ENCODE measurements at regions not wholly inside any gene's neighbourhood (a gene's known extent, or its start where the extent isn't known, plus 50 kb on each side); places are given as distances from the start of the nearest gene placed in this dataset.

DNA sequence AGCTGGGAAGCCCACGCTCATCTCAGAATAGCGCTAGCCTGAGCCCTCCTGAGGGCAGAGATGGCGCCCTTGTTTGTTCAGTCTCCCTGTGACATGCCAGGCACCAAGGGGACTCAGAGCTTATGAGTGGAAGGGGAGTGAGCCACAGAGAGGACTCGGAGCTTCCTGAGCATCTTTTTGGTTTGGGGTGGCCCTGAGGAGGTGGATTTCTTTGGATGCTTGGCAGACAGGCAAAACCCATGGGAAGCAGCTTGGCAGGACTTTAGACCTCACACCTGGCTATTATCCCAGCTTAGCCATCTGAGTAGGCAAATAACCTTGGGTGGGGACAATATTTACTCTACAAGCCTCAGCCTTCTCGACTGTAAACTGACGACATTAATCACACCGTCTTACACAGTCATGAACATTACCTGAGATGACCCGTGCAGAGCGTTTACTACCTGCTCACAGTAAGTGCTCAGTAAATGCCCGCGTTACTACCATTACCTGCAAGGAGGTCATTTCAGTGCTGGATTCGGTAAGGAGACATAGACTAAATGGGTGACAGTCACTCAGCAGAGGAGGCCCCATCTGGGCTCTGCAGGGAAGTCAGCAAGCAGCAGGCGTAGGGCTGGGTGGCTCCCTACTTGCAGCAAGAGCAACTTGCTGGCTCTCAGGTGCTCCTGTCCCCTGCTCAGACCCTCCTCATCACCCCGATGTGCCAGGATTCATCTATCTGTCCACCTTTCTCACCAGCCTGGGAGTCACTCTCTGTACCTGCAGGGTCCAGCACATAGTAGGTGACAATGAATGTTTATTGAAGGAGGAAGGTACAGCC is 54.9 kb downstream of the KLHDC7A start:
- Histone ChIP-seq H3K27ac (replicated peaks) (no peak overlapping the region), H3K27me3 (ENCODE audit: low read depth) (peaks cover 90% of the 10 kb centered on the region)
- intact Hi-C loops (cut with micrococcal nuclease), result no loop called here

DNA sequence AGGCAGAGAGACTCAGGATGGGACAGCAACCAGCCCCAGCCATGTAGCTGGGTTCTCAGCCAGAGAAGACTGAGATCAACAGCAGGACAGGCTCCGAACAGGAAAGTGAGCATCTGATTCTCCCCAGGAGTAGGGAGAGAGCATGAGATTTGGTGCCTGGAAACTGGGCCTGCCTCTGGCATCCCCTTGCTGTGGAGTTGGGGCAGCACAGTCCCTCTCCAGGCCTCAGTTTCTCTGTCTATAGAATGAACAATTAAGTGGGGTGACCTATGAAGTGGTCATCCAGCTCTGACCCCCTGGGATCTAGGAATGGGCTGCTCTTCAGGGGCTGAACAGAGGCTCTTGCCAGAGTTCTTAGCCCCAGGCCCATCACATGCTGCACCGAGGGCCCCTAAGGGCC is 55.6 kb downstream of the KLHDC7A start:
- intact Hi-C loops (cut with micrococcal nuclease), result no loop called here
- no peaks in the 10 kb centered on the region for H3K36me3 ChIP-seq
- H3K27ac ChIP-seq (replicated peaks), result no peak overlapping the region
- peaks cover 90% of the 10 kb centered on the region for H3K27me3 ChIP-seq (ENCODE audit: low read depth)
- TF ChIP-seq CTCF (IDR thresholded peaks at IDR 0.05; ENCODE audit: borderline replicate concordance), result no peak
- H3K4me3 ChIP-seq, result no peak overlapping the region
- no peak for DNase-seq
- H3K4me1 ChIP-seq, result no peaks in the 10 kb centered on the region
- no peaks in the 10 kb centered on the region for H3K9me3 ChIP-seq (replicated peaks)

More for the DNA sequence above, 54.9 kb downstream of the KLHDC7A start:
- no peak overlapping the region for H3K4me3 ChIP-seq
- no peaks in the 10 kb centered on the region for H3K4me1 ChIP-seq
- no peaks in the 10 kb centered on the region for H3K9me3 ChIP-seq (replicated peaks)
- TF ChIP-seq CTCF (IDR thresholded peaks at IDR 0.05; ENCODE audit: borderline replicate concordance), result no peak
- no peaks in the 10 kb centered on the region for H3K36me3 ChIP-seq
- no peak for DNase-seq

GRCh38 chr1:18536915-18537314 is 56.2 kb downstream of the KLHDC7A start:
- Histone ChIP-seq H3K36me3 (no peaks in the 10 kb centered on the region), H3K4me3 (no peak overlapping the region), H3K4me1 (no peaks in the 10 kb centered on the region), H3K27ac (replicated peaks) (no peak overlapping the region), H3K27me3 (ENCODE audit: low read depth) (peaks cover 90% of the 10 kb centered on the region), H3K9me3 (replicated peaks) (no peaks in the 10 kb centered on the region)
- intact Hi-C loops (cut with micrococcal nuclease), result no loop called here
- DNase-seq, result no peak
- no peak for TF ChIP-seq CTCF (IDR thresholded peaks at IDR 0.05; ENCODE audit: borderline replicate concordance)

DNA sequence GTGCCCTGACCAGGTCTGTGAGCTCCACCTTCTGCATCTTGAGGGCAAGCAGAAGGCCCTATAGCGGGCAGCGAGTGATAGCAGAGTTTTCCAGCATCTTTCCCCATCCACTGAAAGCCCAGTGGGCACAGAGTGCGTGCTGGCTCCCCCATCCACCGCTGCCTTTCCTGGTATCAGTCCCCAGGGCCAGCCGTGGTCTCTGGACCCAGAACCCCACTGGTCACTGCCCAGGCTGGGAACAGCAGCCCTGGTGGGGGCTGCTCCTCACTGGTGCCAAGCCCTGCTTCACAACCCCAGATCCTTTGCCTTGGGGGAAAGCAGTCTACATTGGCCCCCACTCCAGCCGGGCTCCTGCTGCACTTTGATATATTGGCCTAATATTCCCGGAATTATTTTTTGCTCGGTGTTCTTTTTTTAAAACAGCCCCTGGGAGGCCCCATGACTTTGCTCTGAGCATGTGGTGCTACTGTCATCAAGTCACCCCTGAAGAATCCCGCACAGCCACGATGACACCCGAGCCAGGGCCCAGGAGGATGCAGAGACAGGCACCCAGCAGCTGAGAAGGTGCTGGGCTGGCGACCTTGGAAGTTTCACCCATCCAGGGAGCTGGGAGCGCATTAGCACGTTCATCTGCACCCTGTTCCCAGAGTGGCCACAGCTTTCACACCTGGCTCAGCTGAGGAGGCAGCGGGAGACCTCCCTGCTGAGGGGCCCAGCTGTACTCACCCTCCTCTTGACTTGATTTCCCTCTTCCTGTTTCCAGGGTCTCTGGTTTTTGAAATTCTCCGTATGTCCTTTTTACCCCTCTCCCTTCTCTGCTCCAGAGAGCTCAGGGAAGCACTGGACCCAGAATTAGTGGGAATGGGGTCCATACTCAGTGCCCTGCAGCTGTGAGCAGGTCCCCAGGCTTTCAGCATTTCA is 56.9 kb downstream of the KLHDC7A start:
- no peak for DNase-seq
- H3K4me3 ChIP-seq, result no peak overlapping the region
- no peak overlapping the region for H3K27ac ChIP-seq (replicated peaks)
- H3K9me3 ChIP-seq (replicated peaks), result no peaks in the 10 kb centered on the region
- H3K27me3 ChIP-seq (ENCODE audit: low read depth), result peaks cover 90% of the 10 kb centered on the region
- intact Hi-C loops (cut with micrococcal nuclease), result no loop called here
- no peaks in the 10 kb centered on the region for H3K36me3 ChIP-seq
- no peaks in the 10 kb centered on the region for H3K4me1 ChIP-seq
- no peak for TF ChIP-seq CTCF (IDR thresholded peaks at IDR 0.05; ENCODE audit: borderline replicate concordance)

- H3K9me3 ChIP-seq (replicated peaks), result peaks cover 15% of the 10 kb centered on the region
- DNase-seq, result no peak
- peaks cover 94% of the 10 kb centered on the region for H3K27me3 ChIP-seq (ENCODE audit: low read depth)
- no peak overlapping the region for H3K27ac ChIP-seq (replicated peaks)
- H3K36me3 ChIP-seq, result no peaks in the 10 kb centered on the region
- H3K4me1 ChIP-seq, result no peaks in the 10 kb centered on the region
- no peak for TF ChIP-seq CTCF (IDR thresholded peaks at IDR 0.05; ENCODE audit: borderline replicate concordance)
- intact Hi-C loops (cut with micrococcal nuclease), result no loop called here
- H3K4me3 ChIP-seq, result no peak overlapping the region
Observed at GRCh38 chr1:18539171-18539570, 58.4 kb downstream of the KLHDC7A start.

Data from left ventricle myocardium inferior (tissue), 1 donor.